HCT116 (cell line): ENCODE measurements at regions not wholly inside any gene's neighbourhood (a gene's known extent, or its start where the extent isn't known, plus 50 kb on each side); places are given as distances from the start of the nearest gene placed in this dataset.

Experiments used
- ATAC-seq: fragments of 200-7000 bp; cut with Tn5 transposase; 2 replicates; pipeline ENCODE4 v1.9.1; 2020; ENCODE audit warnings: mild to moderate bottlenecking, moderate library complexity
- BruUV-seq: library from RNA; stranded (reverse); fragments of 400-500 nt; replicated peaks from 2 replicates; lab custom pipeline; 2021; lab: Mats Ljungman, UMichigan
- CTCF ChIA-PET: fragments of 300-600 bp; sonication (Branson Sonifier 250); formaldehyde crosslinking; loops from one replicate; lab custom pipeline; 2021; ENCODE audit warnings: antibody characterized with exemption; lab: Charles Lee
- POLR2A ChIA-PET: fragments of 300-600, 350-600 bp; sonication (Branson Sonifier 250); formaldehyde crosslinking; loops from one replicate; lab custom pipeline; 2021; ENCODE audit warnings: antibody characterized with exemption; lab: Charles Lee
- RAD21 ChIA-PET, 2 experiments: fragments of 300-600 bp; sonication (Branson Sonifier 250); formaldehyde crosslinking; loops; one replicate each; lab custom pipeline; 2023; ENCODE audit warnings: low total read pairs in 2 of 2; ENCODE audit not compliant: uncharacterized antibody in 2 of 2, unreplicated experiment in 2 of 2, low non-redundant PET in 1 of 2; lab: Charles Lee
- DNase-seq: peaks from one replicate; pipeline ENCODE4 v3.0.0-alpha.2; 2010; ENCODE audit warnings: low read depth, low spot score
- H2AFZ ChIP-seq: fragments of 200-600 bp; shearing (Covaris generic), sonication (generic); 2 replicates; pipeline ENCODE4 v1.6.1; 2017; ENCODE audit warnings: low read depth, mixed run types, mixed read lengths, antibody characterized with exemption, low read length; ENCODE audit not compliant: poor library complexity, severe bottlenecking
- H3K27ac ChIP-seq: 2 replicates; pipeline ENCODE4 v1.5.1; 2012; ENCODE audit warnings: low read depth, low read length
- H3K27me3 ChIP-seq: fragments of 200-600 bp; sonication (generic); 2 replicates; pipeline ENCODE4 v1.6.1; 2016; ENCODE audit warnings: mixed run types, low read length, mixed read lengths; ENCODE audit not compliant: insufficient read depth
- H3K36me3 ChIP-seq, 2 experiments: fragments of 200-500 bp in 1 of 2; fragments of 200-600 bp in 1 of 2; sonication (Bioruptor generic) in 1 of 2; sonication (generic) in 1 of 2; 2 replicates each; pipeline versions ENCODE4 v1.5.1 to v1.6.1; 2014 to 2016; ENCODE audit warnings: low read length in 2 of 2, inconsistent platforms in 1 of 2, mixed read lengths in 1 of 2, mixed run types in 1 of 2; ENCODE audit not compliant: insufficient read depth in 2 of 2, control insufficient read depth in 1 of 2
- H3K4me1 ChIP-seq, 2 experiments: fragments of 200-600 bp in 1 of 2; sonication (generic) in 1 of 2; 2 replicates each; pipeline versions ENCODE4 v1.5.1 to v1.6.1; 2012 to 2017; ENCODE audit warnings: low read length in 2 of 2, inconsistent platforms in 1 of 2, mild to moderate bottlenecking in 1 of 2, mixed read lengths in 1 of 2, mixed run types in 1 of 2, moderate library complexity in 1 of 2; ENCODE audit not compliant: insufficient read depth in 2 of 2, control insufficient read depth in 1 of 2
- H3K4me2 ChIP-seq: fragments of 200-600 bp; sonication (generic); 2 replicates; pipeline ENCODE4 v1.6.1; 2017; ENCODE audit warnings: mixed run types, low read length, mixed read lengths
- H3K4me3 ChIP-seq, 2 experiments: fragments of 200-600 bp in 1 of 2; sonication (generic) in 1 of 2; replicated peaks in 1 of 2; 2 replicates each; pipeline ENCODE4 v1.5.1; 2011 to 2016; ENCODE audit warnings: low read length in 2 of 2, control low read depth in 1 of 2, low read depth in 1 of 2, mild to moderate bottlenecking in 1 of 2, mixed read lengths in 1 of 2, mixed run types in 1 of 2
- H3K79me2 ChIP-seq: fragments of 200-600 bp; sonication (generic); 2 replicates; pipeline ENCODE4 v1.6.1; 2017; ENCODE audit warnings: mild to moderate bottlenecking, mixed run types, low read length, moderate library complexity, mixed read lengths; ENCODE audit not compliant: insufficient read depth
- H3K9ac ChIP-seq: fragments of 200-600 bp; sonication (generic); 2 replicates; pipeline ENCODE4 v1.6.1; 2016; ENCODE audit warnings: low read length, mixed read lengths
- H3K9me2 ChIP-seq: fragments of 200-600 bp; sonication (generic), shearing (Covaris generic); 2 replicates; pipeline ENCODE4 v1.6.1; 2017; ENCODE audit warnings: mixed run types, mild to moderate bottlenecking, moderate library complexity; ENCODE audit not compliant: insufficient read depth
- H3K9me3 ChIP-seq, 2 experiments: fragments of 200-500 bp in 1 of 2; fragments of 200-600 bp in 1 of 2; sonication (Bioruptor generic) in 1 of 2; sonication (generic) in 1 of 2; 2 replicates each; pipeline ENCODE4 v1.6.1; 2014 to 2017; ENCODE audit warnings: low read length in 2 of 2, mixed read lengths in 2 of 2, inconsistent platforms in 1 of 2, low read depth in 1 of 2, mild to moderate bottlenecking in 1 of 2, mixed run types in 1 of 2, moderate library complexity in 1 of 2; ENCODE audit not compliant: control insufficient read depth in 1 of 2, insufficient read depth in 1 of 2
- H4K20me1 ChIP-seq: fragments of 200-600 bp; sonication (generic), shearing (Covaris generic); 2 replicates; pipeline ENCODE4 v1.6.1; 2017; ENCODE audit warnings: mixed run types, mild to moderate bottlenecking, moderate library complexity; ENCODE audit not compliant: insufficient read depth
- EZH2 ChIP-seq: fragments of 200-600 bp; sonication (generic); IDR thresholded peaks from 2 replicates; pipeline ENCODE4 v1.6.1; 2017; ENCODE audit warnings: antibody characterized with exemption, mixed run types
- POLR2AphosphoS5 ChIP-seq: IDR thresholded peaks from 2 replicates; pipeline ENCODE4 v1.6.1; 2011; ENCODE audit warnings: mild to moderate bottlenecking, low read depth, low read length, moderate library complexity
- SRF ChIP-seq: IDR thresholded peaks from 2 replicates; pipeline ENCODE4 v1.6.1; 2012; ENCODE audit warnings: low read depth
- TCF7L2 ChIP-seq: IDR thresholded peaks from 2 replicates; pipeline ENCODE4 v1.7.0; 2011; ENCODE audit warnings: borderline replicate concordance, inconsistent platforms; ENCODE audit not compliant: insufficient read depth, insufficient read length; ENCODE audit errors: extremely low read depth
- ZFX ChIP-seq: fragments of 450-650 bp; IDR thresholded peaks from 2 replicates; pipeline ENCODE4 v1.6.1; 2017
- intact Hi-C: fragments of 100-400 bp; cut with micrococcal nuclease; formaldehyde crosslinking; loops from 2 replicates; pipeline ENCODE4 v1.10.0; 2022
- TF ChIP-seq, protein P1 (sequence below): IDR thresholded peaks from 2 replicates; pipeline ENCODE4 v1.6.1; 2012
- TF ChIP-seq, protein P2 (sequence below): IDR thresholded peaks from 2 replicates; pipeline ENCODE4 v1.6.1; 2011; ENCODE audit warnings: mild to moderate bottlenecking, low read length, moderate library complexity; ENCODE audit not compliant: insufficient replicate concordance; ENCODE audit errors: extremely low read depth
- TF ChIP-seq, protein P3 (sequence below), 3 experiments: fragments of 200-600 bp in 1 of 3; sonication (generic) in 1 of 3; IDR thresholded peaks in 2 of 3; conservative IDR thresholded peaks in 1 of 3; 2 replicates each; pipeline ENCODE4 v1.5.1; 2012 to 2017; ENCODE audit warnings: low read depth in 2 of 3, low read length in 2 of 3, antibody characterized with exemption in 1 of 3, borderline replicate concordance in 1 of 3, control low read depth in 1 of 3, mild to moderate bottlenecking in 1 of 3, mixed read lengths in 1 of 3, mixed run types in 1 of 3, moderate library complexity in 1 of 3; ENCODE audit not compliant: insufficient read depth in 1 of 3

DNA sequence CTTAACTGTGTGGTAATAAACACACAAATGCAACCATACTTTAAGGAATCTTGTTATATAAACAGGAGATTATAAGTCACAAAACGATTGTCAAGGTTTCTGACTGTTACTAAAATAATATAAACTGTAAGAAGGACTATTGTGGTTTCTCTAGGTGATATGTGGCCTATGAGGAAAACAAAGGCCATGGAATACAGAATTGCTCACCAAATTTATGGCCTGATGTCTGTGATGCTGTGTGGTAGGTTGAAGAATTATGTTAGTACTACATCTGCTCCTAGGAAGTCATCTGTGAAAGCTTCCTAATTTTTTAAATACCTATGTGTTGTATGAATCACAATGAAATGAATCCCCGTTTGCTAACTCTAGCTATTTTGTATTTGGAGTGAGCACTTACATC is 875.4 kb upstream of the MAP3K7 start:
- H3K9me2 ChIP-seq = no peaks in the 10 kb centered on the region
- no peak for DNase-seq
- no TSS peak for BruUV-seq
- no peak overlapping the region for H3K4me3 ChIP-seq
- H3K4me1 ChIP-seq = no peaks in the 10 kb centered on the region
- POLR2A ChIA-PET = no interaction called here
- no peaks in the 10 kb centered on the region for H3K27me3 ChIP-seq
- H3K4me2 ChIP-seq = no peak overlapping the region
- CTCF ChIA-PET = no interaction called here
- no peaks in the 10 kb centered on the region for H4K20me1 ChIP-seq
- no peak overlapping the region for H3K27ac ChIP-seq
- no peak for ATAC-seq
- no peak overlapping the region for H3K9ac ChIP-seq
- H3K36me3 ChIP-seq = no peaks in the 10 kb centered on the region
- no peaks in the 10 kb centered on the region for H3K79me2 ChIP-seq
- peaks cover 7 to 13% of the 10 kb centered on the region in 2 experiments; a peak in 2 of 4 replicates for H3K9me3 ChIP-seq
- RAD21 ChIA-PET = no interaction called here
- intact Hi-C loops = no loop called here
- TF ChIP-seq EZH2 (no peak), SRF (no peak), ZFX (no peak), POLR2AphosphoS5 (no peak), TCF7L2 (no peak)
- TF ChIP-seq, protein P1, sequence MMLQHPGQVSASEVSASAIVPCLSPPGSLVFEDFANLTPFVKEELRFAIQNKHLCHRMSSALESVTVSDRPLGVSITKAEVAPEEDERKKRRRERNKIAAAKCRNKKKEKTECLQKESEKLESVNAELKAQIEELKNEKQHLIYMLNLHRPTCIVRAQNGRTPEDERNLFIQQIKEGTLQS = no peak
- TF ChIP-seq, protein P2, sequence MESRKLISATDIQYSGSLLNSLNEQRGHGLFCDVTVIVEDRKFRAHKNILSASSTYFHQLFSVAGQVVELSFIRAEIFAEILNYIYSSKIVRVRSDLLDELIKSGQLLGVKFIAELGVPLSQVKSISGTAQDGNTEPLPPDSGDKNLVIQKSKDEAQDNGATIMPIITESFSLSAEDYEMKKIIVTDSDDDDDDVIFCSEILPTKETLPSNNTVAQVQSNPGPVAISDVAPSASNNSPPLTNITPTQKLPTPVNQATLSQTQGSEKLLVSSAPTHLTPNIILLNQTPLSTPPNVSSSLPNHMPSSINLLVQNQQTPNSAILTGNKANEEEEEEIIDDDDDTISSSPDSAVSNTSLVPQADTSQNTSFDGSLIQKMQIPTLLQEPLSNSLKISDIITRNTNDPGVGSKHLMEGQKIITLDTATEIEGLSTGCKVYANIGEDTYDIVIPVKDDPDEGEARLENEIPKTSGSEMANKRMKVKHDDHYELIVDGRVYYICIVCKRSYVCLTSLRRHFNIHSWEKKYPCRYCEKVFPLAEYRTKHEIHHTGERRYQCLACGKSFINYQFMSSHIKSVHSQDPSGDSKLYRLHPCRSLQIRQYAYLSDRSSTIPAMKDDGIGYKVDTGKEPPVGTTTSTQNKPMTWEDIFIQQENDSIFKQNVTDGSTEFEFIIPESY = no peak
- TF ChIP-seq, protein P3, sequence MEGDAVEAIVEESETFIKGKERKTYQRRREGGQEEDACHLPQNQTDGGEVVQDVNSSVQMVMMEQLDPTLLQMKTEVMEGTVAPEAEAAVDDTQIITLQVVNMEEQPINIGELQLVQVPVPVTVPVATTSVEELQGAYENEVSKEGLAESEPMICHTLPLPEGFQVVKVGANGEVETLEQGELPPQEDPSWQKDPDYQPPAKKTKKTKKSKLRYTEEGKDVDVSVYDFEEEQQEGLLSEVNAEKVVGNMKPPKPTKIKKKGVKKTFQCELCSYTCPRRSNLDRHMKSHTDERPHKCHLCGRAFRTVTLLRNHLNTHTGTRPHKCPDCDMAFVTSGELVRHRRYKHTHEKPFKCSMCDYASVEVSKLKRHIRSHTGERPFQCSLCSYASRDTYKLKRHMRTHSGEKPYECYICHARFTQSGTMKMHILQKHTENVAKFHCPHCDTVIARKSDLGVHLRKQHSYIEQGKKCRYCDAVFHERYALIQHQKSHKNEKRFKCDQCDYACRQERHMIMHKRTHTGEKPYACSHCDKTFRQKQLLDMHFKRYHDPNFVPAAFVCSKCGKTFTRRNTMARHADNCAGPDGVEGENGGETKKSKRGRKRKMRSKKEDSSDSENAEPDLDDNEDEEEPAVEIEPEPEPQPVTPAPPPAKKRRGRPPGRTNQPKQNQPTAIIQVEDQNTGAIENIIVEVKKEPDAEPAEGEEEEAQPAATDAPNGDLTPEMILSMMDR (IDR thresholded peaks at IDR 0.05 in 2 of 3, conservative IDR thresholded peaks at IDR 0.05 in 1 of 3; ENCODE audit: borderline replicate concordance in 1 of 3, insufficient read depth in 1 of 3, low read depth in 2 of 3, low read length in 2 of 3) = no peak
- no peak overlapping the region for H2AFZ ChIP-seq
